ENCODE measurements at regions not wholly inside any gene's neighbourhood (a gene's known extent, or its start where the extent isn't known, plus 50 kb on each side); places are given as distances from the start of the nearest gene placed in this dataset.

DNA sequence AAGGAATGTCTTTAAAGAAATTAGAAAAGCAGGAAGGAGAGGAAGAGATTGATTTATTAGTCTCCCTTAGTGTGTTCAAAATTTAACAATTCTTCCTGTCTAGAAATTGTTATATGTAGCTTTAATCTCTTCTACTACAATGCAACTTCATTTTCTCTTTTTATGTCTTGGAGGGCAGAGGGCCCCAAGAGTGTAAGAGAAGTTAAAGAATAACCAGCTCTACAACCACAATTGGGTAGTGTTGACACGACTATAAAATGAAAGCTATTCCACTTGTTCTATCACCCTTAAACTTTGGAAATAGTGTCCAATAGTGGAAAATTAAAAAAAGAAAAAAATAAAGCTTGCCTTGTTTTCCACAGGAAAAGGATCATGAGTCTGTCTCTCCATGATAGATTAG lies 82.6 kb upstream of the DPYD start:
- TF ChIP-seq, protein P1, sequence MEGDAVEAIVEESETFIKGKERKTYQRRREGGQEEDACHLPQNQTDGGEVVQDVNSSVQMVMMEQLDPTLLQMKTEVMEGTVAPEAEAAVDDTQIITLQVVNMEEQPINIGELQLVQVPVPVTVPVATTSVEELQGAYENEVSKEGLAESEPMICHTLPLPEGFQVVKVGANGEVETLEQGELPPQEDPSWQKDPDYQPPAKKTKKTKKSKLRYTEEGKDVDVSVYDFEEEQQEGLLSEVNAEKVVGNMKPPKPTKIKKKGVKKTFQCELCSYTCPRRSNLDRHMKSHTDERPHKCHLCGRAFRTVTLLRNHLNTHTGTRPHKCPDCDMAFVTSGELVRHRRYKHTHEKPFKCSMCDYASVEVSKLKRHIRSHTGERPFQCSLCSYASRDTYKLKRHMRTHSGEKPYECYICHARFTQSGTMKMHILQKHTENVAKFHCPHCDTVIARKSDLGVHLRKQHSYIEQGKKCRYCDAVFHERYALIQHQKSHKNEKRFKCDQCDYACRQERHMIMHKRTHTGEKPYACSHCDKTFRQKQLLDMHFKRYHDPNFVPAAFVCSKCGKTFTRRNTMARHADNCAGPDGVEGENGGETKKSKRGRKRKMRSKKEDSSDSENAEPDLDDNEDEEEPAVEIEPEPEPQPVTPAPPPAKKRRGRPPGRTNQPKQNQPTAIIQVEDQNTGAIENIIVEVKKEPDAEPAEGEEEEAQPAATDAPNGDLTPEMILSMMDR (IDR thresholded peaks at IDR 0.05; ENCODE audit: extremely low read depth, insufficient read depth, missing control alignments): no peak
- in situ Hi-C loops (cut with MboI; ENCODE audit: low pct_unique_long_range_greater_than_20kb, low sequenced_read_pairs, unreplicated experiment): no loop called here
- no peak for DNase-seq (ENCODE audit: low spot score)

DNA sequence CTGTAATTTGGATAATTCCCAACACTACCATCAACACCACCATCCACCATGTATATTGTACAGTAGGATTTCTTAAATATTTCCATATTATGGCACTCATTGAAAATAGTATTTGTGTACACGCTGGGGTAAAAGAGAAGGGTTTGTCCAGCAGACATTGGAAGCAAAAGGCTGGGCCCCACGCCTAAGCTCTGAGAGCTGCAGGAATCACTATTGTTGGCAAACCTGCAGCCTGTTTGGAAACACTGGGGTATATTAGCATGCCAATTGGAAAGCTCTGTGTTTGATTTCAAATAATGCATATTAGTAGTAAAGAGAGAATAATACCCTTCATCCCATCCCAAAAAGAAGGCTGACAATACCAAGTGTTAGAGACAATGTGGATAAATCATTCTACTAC lies 81.5 kb upstream of the DPYD start:
- no peak for DNase-seq (ENCODE audit: low spot score)
- TF ChIP-seq, protein P1 (IDR thresholded peaks at IDR 0.05; ENCODE audit: extremely low read depth, insufficient read depth, missing control alignments): no peak
- in situ Hi-C loops (cut with MboI; ENCODE audit: low pct_unique_long_range_greater_than_20kb, low sequenced_read_pairs, unreplicated experiment): no loop called here

DNA sequence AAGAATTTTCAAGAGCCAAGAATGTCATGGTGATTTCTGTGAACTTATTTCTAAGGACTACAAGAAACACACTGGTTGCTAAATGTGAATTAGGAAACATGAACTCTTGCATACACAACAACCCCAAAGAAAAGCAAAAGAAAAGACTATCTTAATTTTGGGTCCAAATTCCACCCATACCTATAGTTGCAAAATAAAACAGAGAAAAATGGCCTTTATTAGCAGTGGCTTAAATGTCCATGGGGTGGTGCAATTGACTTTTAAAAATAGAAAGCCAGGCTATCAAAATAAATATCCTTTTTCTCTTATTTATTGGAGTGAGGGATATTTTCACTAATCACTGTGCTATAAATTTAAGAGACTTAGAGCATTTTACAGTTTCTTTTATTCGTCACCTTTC lies 80.9 kb upstream of the DPYD start:
- in situ Hi-C loops (cut with MboI; ENCODE audit: low pct_unique_long_range_greater_than_20kb, low sequenced_read_pairs, unreplicated experiment): no loop called here
- TF ChIP-seq, protein P1 (IDR thresholded peaks at IDR 0.05; ENCODE audit: extremely low read depth, insufficient read depth, missing control alignments): no peak
- no peak for DNase-seq (ENCODE audit: low spot score)

- no peak for DNase-seq (ENCODE audit: low spot score)
- TF ChIP-seq, protein P1 (IDR thresholded peaks at IDR 0.05; ENCODE audit: extremely low read depth, insufficient read depth, missing control alignments): no peak
- in situ Hi-C loops (cut with MboI; ENCODE audit: low pct_unique_long_range_greater_than_20kb, low sequenced_read_pairs, unreplicated experiment): no loop called here
Measured at GRCh38 chr1:97999320-97999719, 78.5 kb upstream of the DPYD start.

- in situ Hi-C loops (cut with MboI; ENCODE audit: low pct_unique_long_range_greater_than_20kb, low sequenced_read_pairs, unreplicated experiment): no loop called here
- DNase-seq (ENCODE audit: low spot score): no peak
- TF ChIP-seq, protein P1 (IDR thresholded peaks at IDR 0.05; ENCODE audit: extremely low read depth, insufficient read depth, missing control alignments): no peak
Measured at GRCh38 chr1:97996880-97997279, 76.0 kb upstream of the DPYD start.

DNA sequence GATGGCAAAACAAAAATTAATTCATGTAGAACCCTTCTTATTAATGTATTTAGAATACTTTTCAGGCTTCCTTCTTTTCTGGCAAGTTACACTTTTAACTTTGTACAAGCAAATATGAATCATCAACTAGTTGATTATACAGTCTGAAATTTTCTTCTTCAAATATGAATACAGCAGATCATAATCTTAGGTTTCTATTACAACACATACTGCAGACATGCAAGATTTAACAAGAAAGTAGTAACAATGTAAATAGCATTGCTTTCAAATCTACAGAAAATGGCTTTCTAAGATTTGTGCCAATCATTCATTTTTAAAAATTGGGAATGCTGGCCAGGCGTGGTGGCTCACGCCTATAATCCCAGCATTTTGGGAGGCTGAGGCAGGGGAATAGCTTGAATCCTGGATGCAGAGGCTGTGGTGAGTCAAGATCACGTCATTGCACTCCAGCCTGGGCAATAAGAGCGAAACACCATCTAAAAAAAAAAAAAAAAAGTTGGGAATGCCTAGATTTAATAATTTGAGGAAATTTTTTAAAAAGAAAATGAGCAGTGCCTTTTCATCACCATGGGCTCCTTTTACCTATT lies 68.4 kb upstream of the DPYD start:
- TF ChIP-seq, protein P1 (IDR thresholded peaks at IDR 0.05; ENCODE audit: extremely low read depth, insufficient read depth, missing control alignments): no peak
- no peak for DNase-seq (ENCODE audit: low spot score)
- in situ Hi-C loops (cut with MboI; ENCODE audit: low pct_unique_long_range_greater_than_20kb, low sequenced_read_pairs, unreplicated experiment): no loop called here
